ENCODE measurements at regions not wholly inside any gene's neighbourhood (a gene's known extent, or its start where the extent isn't known, plus 50 kb on each side); places are given as distances from the start of the nearest gene placed in this dataset.
A peak's percentile ranks its signal among the peaks of the same experiment; 100 is the strongest.

- Histone ChIP-seq H4K20me1 (ENCODE audit: control insufficient read depth, extremely low read depth, insufficient read depth, low read length) (no peaks in the 10 kb centered on the region), H3K4me2 (ENCODE audit: control insufficient read depth, extremely low read depth, insufficient read depth, low read depth, low read length) (no peak overlapping the region), H3K4me3 (ENCODE audit: control insufficient read depth in 2 of 3, extremely low read depth in 1 of 3, insufficient read depth in 2 of 3, low read depth in 1 of 3, low read length in 3 of 3) (no peak overlapping the region), H3K27ac (ENCODE audit: control insufficient read depth, insufficient read depth, low read length) (no peak overlapping the region), H3K79me2 (ENCODE audit: control insufficient read depth, insufficient read depth, low read length) (no peaks in the 10 kb centered on the region), H3K36me3 (ENCODE audit: control insufficient read depth in 2 of 2, extremely low read depth in 1 of 2, insufficient read depth in 2 of 2, low read length in 2 of 2) (no peaks in the 10 kb centered on the region), H3K4me1 (ENCODE audit: control insufficient read depth, extremely low read depth, insufficient read depth, low read length) (no peaks in the 10 kb centered on the region), H2AFZ (ENCODE audit: control insufficient read depth, low read length) (no peak overlapping the region), H3K9me3 (ENCODE audit: control insufficient read depth, low read depth, low read length) (no peaks in the 10 kb centered on the region), H3K9ac (ENCODE audit: control insufficient read depth, extremely low read depth, insufficient read depth, low read length) (no peak overlapping the region), H3K9me1 (ENCODE audit: control insufficient read depth, extremely low read depth, insufficient read depth, low read length) (no peaks in the 10 kb centered on the region), H3K27me3 (ENCODE audit: control insufficient read depth, extremely low read depth, insufficient read depth, low read length) (no peaks in the 10 kb centered on the region)
- FAIRE-seq, result no peak
- DNase-seq (ENCODE audit: low read depth, low spot score), result no peak
- TF ChIP-seq EZH2 (IDR thresholded peaks at IDR 0.05; ENCODE audit: low read length), result no peak
- no peak for TF ChIP-seq CTCF (optimal IDR thresholded peaks at IDR 0.05 in 1 of 3, IDR thresholded peaks at IDR 0.05 in 1 of 3, conservative IDR thresholded peaks at IDR 0.05 in 1 of 3; ENCODE audit: extremely low read depth in 1 of 3, insufficient read depth in 2 of 3, low read length in 3 of 3)
- dilution Hi-C loops (cut with MboI; ENCODE audit: extremely low pct_ligation_motif_present, low sequenced_read_pairs), result no loop called here
These were observed 879.9 kb upstream of the CDH2 start for GRCh38 chr18:29056800-29057199.

DNA sequence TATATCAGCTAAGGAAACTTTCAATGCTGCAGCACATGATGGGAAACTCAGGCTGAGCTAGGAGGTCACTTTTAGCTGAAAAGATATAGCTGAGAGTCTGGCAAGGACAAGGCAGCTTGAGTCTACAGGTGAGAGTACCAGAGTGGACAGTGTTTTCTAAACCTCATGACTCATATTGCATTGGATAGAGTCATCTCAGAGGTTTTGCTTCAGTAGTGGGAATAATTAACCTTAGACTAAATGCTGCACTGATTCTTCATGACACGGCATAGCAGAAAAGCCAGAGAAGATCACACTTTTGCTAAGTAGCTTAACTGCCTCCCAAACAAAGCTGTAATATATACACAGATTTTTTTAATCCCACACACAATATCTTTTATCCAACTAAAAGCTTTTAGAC, 865.0 kb upstream of the CDH2 start:
- H3K4me1 ChIP-seq (ENCODE audit: control insufficient read depth, extremely low read depth, insufficient read depth, low read length), result no peaks in the 10 kb centered on the region
- no peaks in the 10 kb centered on the region for H3K36me3 ChIP-seq (ENCODE audit: control insufficient read depth in 2 of 2, extremely low read depth in 1 of 2, insufficient read depth in 2 of 2, low read length in 2 of 2)
- TF ChIP-seq EZH2 (IDR thresholded peaks at IDR 0.05; ENCODE audit: low read length) (no peak), CTCF (optimal IDR thresholded peaks at IDR 0.05 in 1 of 3, IDR thresholded peaks at IDR 0.05 in 1 of 3, conservative IDR thresholded peaks at IDR 0.05 in 1 of 3; ENCODE audit: extremely low read depth in 1 of 3, insufficient read depth in 2 of 3, low read length in 3 of 3) (no peak)
- DNase-seq (ENCODE audit: low read depth, low spot score) (no peak), FAIRE-seq (peak; percentile 29)
- H3K9me1 ChIP-seq (ENCODE audit: control insufficient read depth, extremely low read depth, insufficient read depth, low read length), result no peaks in the 10 kb centered on the region
- H3K27ac ChIP-seq (ENCODE audit: control insufficient read depth, insufficient read depth, low read length), result no peak overlapping the region
- H3K4me3 ChIP-seq (ENCODE audit: control insufficient read depth in 2 of 3, extremely low read depth in 1 of 3, insufficient read depth in 2 of 3, low read depth in 1 of 3, low read length in 3 of 3), result no peak overlapping the region
- no peak overlapping the region for H3K9ac ChIP-seq (ENCODE audit: control insufficient read depth, extremely low read depth, insufficient read depth, low read length)
- H3K4me2 ChIP-seq (ENCODE audit: control insufficient read depth, extremely low read depth, insufficient read depth, low read depth, low read length), result no peak overlapping the region
- dilution Hi-C loops (cut with MboI; ENCODE audit: extremely low pct_ligation_motif_present, low sequenced_read_pairs), result no loop called here
- H3K9me3 ChIP-seq (ENCODE audit: control insufficient read depth, low read depth, low read length), result no peaks in the 10 kb centered on the region
- no peak overlapping the region for H2AFZ ChIP-seq (ENCODE audit: control insufficient read depth, low read length)
- H4K20me1 ChIP-seq (ENCODE audit: control insufficient read depth, extremely low read depth, insufficient read depth, low read length), result no peaks in the 10 kb centered on the region
- H3K27me3 ChIP-seq (ENCODE audit: control insufficient read depth, extremely low read depth, insufficient read depth, low read length), result no peaks in the 10 kb centered on the region
- H3K79me2 ChIP-seq (ENCODE audit: control insufficient read depth, insufficient read depth, low read length), result no peaks in the 10 kb centered on the region

Measured in keratinocyte (primary cell).